H9 (cell line): ENCODE measurements at regions not wholly inside any gene's neighbourhood (a gene's known extent, or its start where the extent isn't known, plus 50 kb on each side); places are given as distances from the start of the nearest gene placed in this dataset.

Experiments
- DNase-seq: peaks from one replicate; pipeline ENCODE4 v3.0.0-alpha.2; 2017
- H2AFZ ChIP-seq: one replicate; pipeline ENCODE4 v1.6.1; 2013; ENCODE audit warnings: mild to moderate bottlenecking, low read length, control low read depth, moderate library complexity
- H2AK5ac ChIP-seq: 2 replicates; pipeline ENCODE4 v1.6.1; 2013; ENCODE audit warnings: low read length, control low read depth, mixed read lengths; ENCODE audit not compliant: insufficient read length
- H2BK120ac ChIP-seq: one replicate; pipeline ENCODE4 v1.6.1; 2013; ENCODE audit warnings: low read depth, mild to moderate bottlenecking, low read length, control low read depth, inconsistent platforms; ENCODE audit not compliant: poor library complexity, severe bottlenecking
- H2BK12ac ChIP-seq: 2 replicates; pipeline ENCODE4 v1.6.1; 2013; ENCODE audit warnings: low read length, control low read depth, mixed read lengths, low read depth; ENCODE audit not compliant: insufficient read length
- H2BK15ac ChIP-seq: 2 replicates; pipeline ENCODE4 v1.6.1; 2013; ENCODE audit warnings: low read depth, low read length, control low read depth
- H2BK20ac ChIP-seq: one replicate; pipeline ENCODE4 v1.6.1; 2013; ENCODE audit warnings: low read depth, mild to moderate bottlenecking, low read length, control low read depth, inconsistent platforms; ENCODE audit not compliant: poor library complexity, severe bottlenecking
- H2BK5ac ChIP-seq: 2 replicates; pipeline ENCODE4 v1.6.1; 2013; ENCODE audit warnings: low read length, control low read depth, mixed read lengths; ENCODE audit not compliant: insufficient read length
- H3K14ac ChIP-seq: 2 replicates; pipeline ENCODE4 v1.6.1; 2013; ENCODE audit warnings: low read length, control low read depth; ENCODE audit not compliant: insufficient read depth
- H3K18ac ChIP-seq: 2 replicates; pipeline ENCODE4 v1.6.1; 2013; ENCODE audit warnings: low read depth, mild to moderate bottlenecking, mixed read lengths, low read length, control low read depth; ENCODE audit not compliant: insufficient read length
- H3K23ac ChIP-seq: 2 replicates; pipeline ENCODE4 v1.6.1; 2013; ENCODE audit warnings: low read length, control low read depth, mixed read lengths, low read depth; ENCODE audit not compliant: insufficient read length
- H3K23me2 ChIP-seq: 2 replicates; pipeline ENCODE4 v1.6.1; 2013; ENCODE audit warnings: low read depth, mild to moderate bottlenecking, mixed read lengths, low read length, control low read depth; ENCODE audit not compliant: insufficient read length, poor library complexity, severe bottlenecking
- H3K27ac ChIP-seq: 2 replicates; pipeline ENCODE4 v1.5.1; 2013; ENCODE audit warnings: low read length, control low read depth, mixed read lengths, low read depth; ENCODE audit not compliant: insufficient read length
- H3K27me3 ChIP-seq: 2 replicates; pipeline ENCODE4 v1.6.1; 2013; ENCODE audit warnings: low read length, control low read depth, inconsistent platforms; ENCODE audit not compliant: insufficient read depth
- H3K4ac ChIP-seq: 2 replicates; pipeline ENCODE4 v1.6.1; 2013; ENCODE audit warnings: low read depth, mild to moderate bottlenecking, control low read depth, inconsistent platforms, low read length, moderate library complexity
- H3K4me1 ChIP-seq: 2 replicates; pipeline ENCODE4 v1.6.1; 2013; ENCODE audit warnings: low read length, control low read depth, inconsistent platforms; ENCODE audit not compliant: insufficient read depth
- H3K4me2 ChIP-seq: 2 replicates; pipeline ENCODE4 v1.6.1; 2013; ENCODE audit warnings: low read length, control low read depth, mixed read lengths; ENCODE audit not compliant: insufficient read length, insufficient read depth
- H3K56ac ChIP-seq: 2 replicates; pipeline ENCODE4 v1.6.1; 2013; ENCODE audit warnings: low read depth, mild to moderate bottlenecking, mixed read lengths, low read length, control low read depth; ENCODE audit not compliant: insufficient read length
- H3K79me1 ChIP-seq: 2 replicates; pipeline ENCODE4 v1.6.1; 2013; ENCODE audit warnings: low read depth, mild to moderate bottlenecking, moderate library complexity, low read length, control low read depth, inconsistent platforms; ENCODE audit not compliant: insufficient read depth, poor library complexity, severe bottlenecking
- H3K79me2 ChIP-seq: 2 replicates; pipeline ENCODE4 v1.6.1; 2013; ENCODE audit warnings: low read length, control low read depth, inconsistent platforms; ENCODE audit not compliant: insufficient read depth
- H3K9ac ChIP-seq: 2 replicates; pipeline ENCODE4 v1.6.1; 2013; ENCODE audit warnings: low read length, control low read depth, mixed read lengths; ENCODE audit not compliant: insufficient read length; ENCODE audit errors: extremely low read depth
- H3K9me3 ChIP-seq: one replicate; pipeline ENCODE4 v1.6.1; 2013; ENCODE audit warnings: low read depth, low read length, inconsistent platforms; ENCODE audit not compliant: control insufficient read depth
- H3T11ph ChIP-seq: one replicate; pipeline ENCODE4 v1.6.1; 2013; ENCODE audit warnings: mild to moderate bottlenecking, low read length, control low read depth, inconsistent platforms
- H4K20me1 ChIP-seq: one replicate; pipeline ENCODE4 v1.6.1; 2013; ENCODE audit not compliant: control insufficient read depth, insufficient read length, insufficient read depth
- H4K5ac ChIP-seq: 2 replicates; pipeline ENCODE4 v1.6.1; 2013; ENCODE audit warnings: low read depth, mild to moderate bottlenecking, mixed read lengths, low read length, control low read depth; ENCODE audit not compliant: insufficient read length
- H4K8ac ChIP-seq: replicated peaks from 2 replicates; pipeline ENCODE4 v1.6.1; 2013; ENCODE audit warnings: low read length, control low read depth, mixed read lengths, low read depth; ENCODE audit not compliant: insufficient read length
- H4K91ac ChIP-seq: 2 replicates; pipeline ENCODE4 v1.6.1; 2013; ENCODE audit warnings: low read depth, mild to moderate bottlenecking, moderate library complexity, mixed read lengths, low read length, control low read depth; ENCODE audit not compliant: insufficient read length
- H3K27ac Mint-ChIP-seq, 3 experiments: 2 replicates in 2 of 3; 3 replicates in 1 of 3; pipeline ENCODE4 v1.8.0; 2020 to 2021; ENCODE audit warnings: mixed read lengths in 3 of 3, mild to moderate bottlenecking in 1 of 3, moderate library complexity in 1 of 3
- H3K27me3 Mint-ChIP-seq: 2 replicates; pipeline ENCODE4 v1.8.0; 2021; ENCODE audit warnings: low read depth, mild to moderate bottlenecking, moderate library complexity, mixed read lengths
- H3K36me3 Mint-ChIP-seq, 3 experiments: 2 replicates in 2 of 3; 3 replicates in 1 of 3; pipeline ENCODE4 v1.8.0; 2020 to 2021; ENCODE audit warnings: low read depth in 3 of 3, mixed read lengths in 3 of 3; ENCODE audit not compliant: insufficient read depth in 1 of 3
- H3K4me1 Mint-ChIP-seq, 2 experiments: 2 replicates each; pipeline ENCODE4 v1.8.0; 2020; ENCODE audit warnings: mixed read lengths in 2 of 2
- H3K4me3 Mint-ChIP-seq, 2 experiments: 2 replicates in 1 of 2; 3 replicates in 1 of 2; pipeline ENCODE4 v1.8.0; 2020 to 2021; ENCODE audit warnings: mild to moderate bottlenecking in 2 of 2, mixed read lengths in 2 of 2, moderate library complexity in 1 of 2
- H3K9me3 Mint-ChIP-seq, 2 experiments: 2 replicates in 1 of 2; 3 replicates in 1 of 2; pipeline ENCODE4 v1.8.0; 2020; ENCODE audit warnings: mild to moderate bottlenecking in 2 of 2, mixed read lengths in 2 of 2, moderate library complexity in 1 of 2
- CTCF ChIP-seq: fragments of 200-600 bp; sonication (generic); conservative IDR thresholded peaks from 3 replicates; pipeline ENCODE4 v1.8.0; 2021; ENCODE audit warnings: antibody characterized with exemption, mild to moderate bottlenecking
- WGBS: extraction: QIAGEN DNeasy Blood & Tissue Kit; methylation state at CpG from one replicate; pipeline ENCODE4 v1.1.7; 2013; ENCODE audit warnings: missing lambda C conversion rate, low lambda C conversion rate, mixed read lengths; ENCODE audit not compliant: insufficient read length; ENCODE audit errors: extremely low coverage; 5-methylcytosine and 5-hydroxymethylcytosine counted together

GRCh38 chr14:97187916-97188315 is 390.7 kb downstream of the VRK1 start:
- Histone ChIP-seq H3K18ac (no peak overlapping the region), H2AK5ac (no peak overlapping the region), H2BK5ac (no peak overlapping the region), H4K20me1 (no peaks in the 10 kb centered on the region), H2BK20ac (no peak overlapping the region), H3K4me2 (no peak overlapping the region), H4K5ac (no peak overlapping the region), H3K4me1 (no peaks in the 10 kb centered on the region), H3K14ac (no peak overlapping the region), H3T11ph (no peak overlapping the region), H3K79me1 (no peaks in the 10 kb centered on the region), H3K23me2 (no peaks in the 10 kb centered on the region), H3K27me3 (no peaks in the 10 kb centered on the region), H3K9ac (no peak overlapping the region), H3K27ac (no peak overlapping the region), H2BK120ac (no peak overlapping the region), H2AFZ (no peak overlapping the region), H3K9me3 (no peaks in the 10 kb centered on the region), H4K91ac (no peak overlapping the region), H3K56ac (no peak overlapping the region), H3K4ac (no peak overlapping the region), H2BK12ac (no peak overlapping the region), H3K79me2 (no peaks in the 10 kb centered on the region), H3K23ac (no peak overlapping the region), H4K8ac (no peak overlapping the region), H2BK15ac (no peak overlapping the region)
- Mint-ChIP-seq H3K27ac (peak overlapping the region in 1 of 3 experiments; percentile 32; a peak in 1 of 7 replicates), H3K27me3 (0 out of 2 replicates have a peak, but pooled peaks cover 2% of the 10 kb centered on the region), H3K9me3 (no peaks in the 10 kb centered on the region; a peak in 1 of 5 replicates), H3K4me1 (no peaks in the 10 kb centered on the region), H3K36me3 (no peaks in the 10 kb centered on the region; a peak in 1 of 7 replicates), H3K4me3 (no peak overlapping the region)
- no peak for TF ChIP-seq CTCF
- no CpG with 5 or more reads among the region's 2 CpGs for WGBS
- no peak for DNase-seq
